NCI-H748 (cell line): ENCODE measurements at regions not wholly inside any gene's neighbourhood (a gene's known extent, or its start where the extent isn't known, plus 50 kb on each side); places are given as distances from the start of the nearest gene placed in this dataset.

Experiments
- DNase-seq: peaks from one replicate; lab custom pipeline; 2025; ENCODE audit not compliant: unreplicated experiment; lab: John Stamatoyannopoulos, UW

- DNase-seq, result no peak
Measured at GRCh38 chr13:74219566-74219965, 85.4 kb upstream of the KLF12 start.

- no peak for DNase-seq
Measured at GRCh38 chr13:74218291-74218690, 84.1 kb upstream of the KLF12 start.

- DNase-seq, result no peak
Measured at GRCh38 chr13:74217811-74218210, 83.6 kb upstream of the KLF12 start.

- DNase-seq, result no peak
Measured at GRCh38 chr13:74215420-74215819, 81.2 kb upstream of the KLF12 start.

- no peak for DNase-seq
Measured at GRCh38 chr13:74214321-74214720, 80.1 kb upstream of the KLF12 start.

GRCh38 chr13:74210693-74211393 lies 76.6 kb upstream of the KLF12 start:
- DNase-seq, result peak; percentile 70

- no peak for DNase-seq
Measured at GRCh38 chr13:74206855-74207254, 72.7 kb upstream of the KLF12 start.

DNA sequence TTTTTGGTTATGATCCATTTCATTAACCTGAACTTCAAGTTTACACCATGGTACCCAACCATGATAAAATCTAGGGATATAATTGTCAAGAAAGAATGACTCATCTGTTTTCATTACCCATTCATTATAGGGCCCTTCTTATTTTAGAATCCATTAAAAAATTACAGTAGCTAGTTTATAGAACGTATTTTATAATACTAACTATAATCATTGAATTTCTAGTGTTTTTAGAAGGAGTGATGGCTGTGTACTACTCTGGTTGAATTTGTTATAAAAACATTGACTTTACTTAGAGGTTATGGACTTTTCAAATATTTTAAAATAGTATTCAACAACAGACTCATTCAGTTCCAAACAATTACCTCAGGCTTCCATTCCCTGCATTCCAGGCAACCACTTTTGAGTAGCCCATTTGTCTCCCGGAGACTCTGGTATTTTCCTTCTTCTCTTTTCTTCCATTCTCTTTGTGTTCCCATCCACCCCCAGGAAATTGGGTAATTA lies 71.9 kb upstream of the KLF12 start:
- no peak for DNase-seq

GRCh38 chr13:74205313-74205690 lies 71.1 kb upstream of the KLF12 start:
- no peak for DNase-seq

GRCh38 chr13:74204602-74205312 lies 70.6 kb upstream of the KLF12 start:
- DNase-seq, result no peak

- peak; percentile 27 for DNase-seq
Measured at GRCh38 chr13:74203576-74203975, 69.4 kb upstream of the KLF12 start.

- DNase-seq, result no peak
Measured at GRCh38 chr13:74202129-74202813, 68.1 kb upstream of the KLF12 start.

GRCh38 chr13:74201530-74201929 lies 67.3 kb upstream of the KLF12 start:
- no peak for DNase-seq

DNA sequence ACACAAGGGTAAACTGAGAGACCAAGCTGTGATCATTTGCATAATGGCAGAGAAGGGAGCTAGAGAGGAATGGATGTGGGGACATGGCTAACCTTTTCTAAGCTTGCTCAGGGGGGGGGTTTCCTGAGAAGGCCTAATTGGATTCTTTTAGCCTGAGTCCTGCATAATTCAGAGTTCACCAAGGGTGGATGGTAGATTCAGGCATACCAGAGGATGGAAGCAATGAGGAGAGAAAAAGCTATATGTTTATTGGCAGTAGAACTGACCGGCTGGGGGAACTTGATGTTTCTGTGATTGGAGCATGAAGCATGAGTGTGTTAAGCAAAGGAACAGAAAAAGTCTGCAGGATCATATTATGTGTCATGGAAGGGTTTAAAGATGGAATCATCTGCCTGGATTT lies 65.9 kb upstream of the KLF12 start:
- DNase-seq, result no peak

GRCh38 chr13:74197677-74198429 lies 63.6 kb upstream of the KLF12 start:
- no peak for DNase-seq

DNA sequence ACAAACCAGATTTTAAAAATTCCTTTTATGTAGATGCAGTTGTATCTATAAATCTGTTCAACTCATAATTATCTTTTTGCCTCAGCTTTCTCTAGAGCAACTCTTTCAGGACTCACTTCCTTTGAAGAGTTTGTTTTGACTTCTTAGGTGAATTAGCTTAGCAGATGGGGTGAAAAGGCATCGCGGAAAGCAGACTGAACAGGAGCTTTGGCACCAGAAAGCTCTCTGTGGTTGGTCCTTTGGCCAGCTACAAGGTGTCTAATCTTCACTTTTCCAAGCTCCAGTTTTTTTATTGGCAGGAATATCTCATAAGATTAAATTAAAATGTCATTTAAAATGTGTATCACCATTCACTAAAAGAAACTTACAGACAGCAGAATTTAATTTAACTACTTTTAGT lies 60.6 kb upstream of the KLF12 start:
- no peak for DNase-seq

GRCh38 chr13:74193391-74193790 lies 59.2 kb upstream of the KLF12 start:
- DNase-seq, result no peak

- no peak for DNase-seq
Measured at GRCh38 chr13:74191410-74191809, 57.2 kb upstream of the KLF12 start.

DNA sequence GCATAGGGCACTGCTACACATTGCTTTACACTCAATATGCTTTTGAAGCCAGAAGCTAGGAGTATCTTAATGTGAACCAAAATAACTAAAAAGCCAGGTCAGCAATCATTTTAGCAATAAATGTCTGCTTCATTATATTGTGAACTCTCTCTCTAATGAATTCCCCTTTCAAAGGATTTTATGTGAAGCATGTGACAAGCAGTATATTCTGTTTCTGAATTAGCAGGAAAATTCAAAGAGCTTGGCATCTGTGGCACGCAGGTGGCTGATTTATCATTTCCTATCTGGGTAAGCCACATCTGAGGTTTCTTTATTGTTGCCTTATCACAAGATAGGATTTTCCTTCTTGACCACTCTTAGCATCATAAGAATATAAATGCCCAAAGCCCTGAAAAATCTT lies 56.8 kb upstream of the KLF12 start:
- DNase-seq, result no peak

DNA sequence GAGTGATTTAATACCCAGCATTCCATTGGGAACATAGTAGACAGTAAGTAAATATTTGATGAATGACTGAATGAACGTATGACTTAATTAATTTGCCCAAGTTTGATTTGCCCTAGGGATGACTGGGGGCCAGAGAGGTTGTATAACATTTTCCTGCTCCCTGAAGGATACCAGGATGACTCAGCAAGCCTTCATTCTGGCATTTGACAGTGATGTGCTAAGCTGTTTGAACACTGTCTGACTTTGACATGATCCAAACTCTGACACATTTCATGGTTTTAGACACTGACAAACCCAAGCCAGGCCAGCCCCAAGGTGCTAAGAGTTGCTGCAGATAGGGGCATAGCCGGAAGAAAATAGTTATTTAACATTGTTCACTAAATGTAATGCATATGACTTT lies 53.4 kb upstream of the KLF12 start:
- no peak for DNase-seq

DNA sequence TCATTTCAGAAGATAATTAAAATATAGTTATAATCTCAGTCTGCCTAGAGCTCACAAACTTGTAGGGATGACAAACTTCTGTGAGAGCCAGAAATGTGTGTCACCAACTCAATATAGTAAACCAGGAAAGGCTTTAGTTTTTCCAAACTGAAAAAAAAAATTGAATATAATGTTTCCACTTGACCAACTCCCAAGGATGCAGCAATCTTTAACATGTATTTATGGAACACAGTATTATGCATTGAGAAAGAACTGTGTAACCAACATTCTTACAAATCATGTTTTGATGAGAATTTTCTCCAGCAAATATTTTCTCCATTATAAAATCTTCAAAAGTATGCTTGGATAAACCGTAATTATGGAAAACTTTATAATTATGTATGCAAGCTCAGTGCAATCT lies 50.1 kb upstream of the KLF12 start:
- no peak for DNase-seq
